ENCODE measurements at regions not wholly inside any gene's neighbourhood (a gene's known extent, or its start where the extent isn't known, plus 50 kb on each side); places are given as distances from the start of the nearest gene placed in this dataset.

- ATAC-seq, result no peak; a peak in 1 of 6 replicates
- no peak for DNase-seq (ENCODE audit: low read depth in 1 of 2, low spot score in 1 of 2)
- H3K27ac ChIP-seq, result no peak overlapping the region
- peak overlapping the region; percentile 37; the same call in 2 of the 3 replicates for H3K4me2 ChIP-seq
- no peak overlapping the region for H3K4me3 ChIP-seq
- WGBS (ENCODE audit: missing lambda C conversion rate), result 23% methylated on average over 7 of the region's 7 CpGs
- ChIA-PET CTCF (no interaction called here), POLR2A (no interaction called here)
- no peak for FAIRE-seq
- TF ChIP-seq HDAC2 (IDR thresholded peaks at IDR 0.05) (no peak), RCOR1 (IDR thresholded peaks at IDR 0.05; ENCODE audit: low read depth, low read length) (no peak), TFCP2L1 (CRISPR knock-in tag; IDR thresholded peaks at IDR 0.05) (no peak), ESRRA (IDR thresholded peaks at IDR 0.05; ENCODE audit: borderline replicate concordance, low read length) (no peak), MAFK (IDR thresholded peaks at IDR 0.05; ENCODE audit: partially characterized antibody) (no peak), HEYL (CRISPR knock-in tag; IDR thresholded peaks at IDR 0.05) (no peak), RNF2 (IDR thresholded peaks at IDR 0.05; ENCODE audit: borderline replicate concordance, low read depth) (no peak), MAZ (IDR thresholded peaks at IDR 0.05; ENCODE audit: borderline replicate concordance, low read depth, low read length) (no peak), HOXB13 (CRISPR knock-in tag; IDR thresholded peaks at IDR 0.05; ENCODE audit: low read depth) (no peak), SREBF2 (IDR thresholded peaks at IDR 0.05) (no peak), JUNB (IDR thresholded peaks at IDR 0.05) (no peak), CTCF (IDR thresholded peaks at IDR 0.05) (no peak), FOSL2 (IDR thresholded peaks at IDR 0.05) (no peak), FOSL2 (CRISPR knock-in tag; IDR thresholded peaks at IDR 0.05) (no peak), POLR2A (IDR thresholded peaks at IDR 0.05; ENCODE audit: low read length) (no peak), JUN (IDR thresholded peaks at IDR 0.05) (no peak), HOXB5 (CRISPR knock-in tag; IDR thresholded peaks at IDR 0.05) (no peak), EHMT2 (IDR thresholded peaks at IDR 0.05; ENCODE audit: low read depth) (no peak)
- H3K9me3 ChIP-seq, result no peaks in the 10 kb centered on the region
- peaks cover 5% of the 10 kb centered on the region; the same call in 1 of the 3 replicates for H3K4me1 ChIP-seq
These were observed 78.1 kb upstream of the NRXN3 start for GRCh38 chr14:78092040-78092439.

- ATAC-seq, result no peak
- H3K4me2 ChIP-seq, result no peak overlapping the region
- H3K4me3 ChIP-seq, result no peak overlapping the region
- no peaks in the 10 kb centered on the region for H3K9me3 ChIP-seq
- CTCF ChIA-PET, result interaction anchor here (1.1 kb wide), 1 partner anchor 14 kb away, joined by 5 read pairs; no protein-coding TSS in a partner anchor
- no peak for FAIRE-seq
- POLR2A ChIA-PET, result no interaction called here
- no peaks in the 10 kb centered on the region for H3K4me1 ChIP-seq
- DNase-seq (ENCODE audit: low read depth in 1 of 2, low spot score in 1 of 2), result no peak
- H3K27ac ChIP-seq, result no peak overlapping the region
- WGBS (ENCODE audit: missing lambda C conversion rate), result 40% methylated on average over 3 of the region's 3 CpGs
- TF ChIP-seq HOXB5 (CRISPR knock-in tag; IDR thresholded peaks at IDR 0.05) (no peak), HEYL (CRISPR knock-in tag; IDR thresholded peaks at IDR 0.05) (no peak)
These were observed 66.9 kb upstream of the NRXN3 start for GRCh38 chr14:78103271-78103670.

DNA sequence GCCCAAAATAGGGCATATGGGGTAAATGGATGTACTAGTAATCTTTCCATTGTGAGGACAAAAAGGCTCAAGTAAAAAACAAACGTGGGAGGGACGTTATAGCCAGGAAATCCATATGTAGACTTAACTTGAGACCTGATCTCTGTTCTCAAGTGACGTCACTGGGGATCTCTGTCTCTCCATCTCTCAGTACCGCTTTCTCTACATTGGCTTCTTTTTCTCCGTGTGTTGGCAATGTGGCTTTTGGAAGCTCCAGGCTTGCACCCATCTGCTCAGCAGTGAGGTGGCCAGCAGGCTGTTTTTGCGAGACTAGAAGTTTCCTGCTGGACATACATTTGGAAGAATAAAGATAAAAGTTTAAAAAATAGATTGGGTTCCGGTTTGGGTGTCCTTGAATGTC lies 66.0 kb upstream of the NRXN3 start:
- CTCF ChIA-PET, result no interaction called here
- no peak for FAIRE-seq
- no peak overlapping the region for H3K4me3 ChIP-seq
- TF ChIP-seq HEYL (CRISPR knock-in tag; IDR thresholded peaks at IDR 0.05) (no peak), RARB (CRISPR knock-in tag; IDR thresholded peaks at IDR 0.05) (no peak), PBX3 (IDR thresholded peaks at IDR 0.05) (no peak), NFE2L2 (conservative IDR thresholded peaks at IDR 0.05; ENCODE audit: low read length) (no peak), ESRRA (IDR thresholded peaks at IDR 0.05; ENCODE audit: borderline replicate concordance, low read length) (no peak), TP53 (CRISPR knock-in tag; IDR thresholded peaks at IDR 0.05) (no peak), ZNF302 (CRISPR knock-in tag; IDR thresholded peaks at IDR 0.05) (no peak), RNF2 (IDR thresholded peaks at IDR 0.05; ENCODE audit: borderline replicate concordance, low read depth) (no peak), ZFP36 (IDR thresholded peaks at IDR 0.05; ENCODE audit: borderline replicate concordance, partially characterized antibody) (no peak), CBX2 (IDR thresholded peaks at IDR 0.05; ENCODE audit: borderline replicate concordance, low read depth) (no peak)
- TF ChIP-seq, protein P1, sequence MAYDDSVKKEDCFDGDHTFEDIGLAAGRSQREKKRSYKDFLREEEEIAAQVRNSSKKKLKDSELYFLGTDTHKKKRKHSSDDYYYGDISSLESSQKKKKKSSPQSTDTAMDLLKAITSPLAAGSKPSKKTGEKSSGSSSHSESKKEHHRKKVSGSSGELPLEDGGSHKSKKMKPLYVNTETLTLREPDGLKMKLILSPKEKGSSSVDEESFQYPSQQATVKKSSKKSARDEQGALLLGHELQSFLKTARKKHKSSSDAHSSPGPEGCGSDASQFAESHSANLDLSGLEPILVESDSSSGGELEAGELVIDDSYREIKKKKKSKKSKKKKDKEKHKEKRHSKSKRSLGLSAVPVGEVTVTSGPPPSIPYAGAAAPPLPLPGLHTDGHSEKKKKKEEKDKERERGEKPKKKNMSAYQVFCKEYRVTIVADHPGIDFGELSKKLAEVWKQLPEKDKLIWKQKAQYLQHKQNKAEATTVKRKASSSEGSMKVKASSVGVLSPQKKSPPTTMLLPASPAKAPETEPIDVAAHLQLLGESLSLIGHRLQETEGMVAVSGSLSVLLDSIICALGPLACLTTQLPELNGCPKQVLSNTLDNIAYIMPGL (CRISPR knock-in tag; IDR thresholded peaks at IDR 0.05; ENCODE audit: borderline replicate concordance), result no peak
- TF ChIP-seq, protein P2, sequence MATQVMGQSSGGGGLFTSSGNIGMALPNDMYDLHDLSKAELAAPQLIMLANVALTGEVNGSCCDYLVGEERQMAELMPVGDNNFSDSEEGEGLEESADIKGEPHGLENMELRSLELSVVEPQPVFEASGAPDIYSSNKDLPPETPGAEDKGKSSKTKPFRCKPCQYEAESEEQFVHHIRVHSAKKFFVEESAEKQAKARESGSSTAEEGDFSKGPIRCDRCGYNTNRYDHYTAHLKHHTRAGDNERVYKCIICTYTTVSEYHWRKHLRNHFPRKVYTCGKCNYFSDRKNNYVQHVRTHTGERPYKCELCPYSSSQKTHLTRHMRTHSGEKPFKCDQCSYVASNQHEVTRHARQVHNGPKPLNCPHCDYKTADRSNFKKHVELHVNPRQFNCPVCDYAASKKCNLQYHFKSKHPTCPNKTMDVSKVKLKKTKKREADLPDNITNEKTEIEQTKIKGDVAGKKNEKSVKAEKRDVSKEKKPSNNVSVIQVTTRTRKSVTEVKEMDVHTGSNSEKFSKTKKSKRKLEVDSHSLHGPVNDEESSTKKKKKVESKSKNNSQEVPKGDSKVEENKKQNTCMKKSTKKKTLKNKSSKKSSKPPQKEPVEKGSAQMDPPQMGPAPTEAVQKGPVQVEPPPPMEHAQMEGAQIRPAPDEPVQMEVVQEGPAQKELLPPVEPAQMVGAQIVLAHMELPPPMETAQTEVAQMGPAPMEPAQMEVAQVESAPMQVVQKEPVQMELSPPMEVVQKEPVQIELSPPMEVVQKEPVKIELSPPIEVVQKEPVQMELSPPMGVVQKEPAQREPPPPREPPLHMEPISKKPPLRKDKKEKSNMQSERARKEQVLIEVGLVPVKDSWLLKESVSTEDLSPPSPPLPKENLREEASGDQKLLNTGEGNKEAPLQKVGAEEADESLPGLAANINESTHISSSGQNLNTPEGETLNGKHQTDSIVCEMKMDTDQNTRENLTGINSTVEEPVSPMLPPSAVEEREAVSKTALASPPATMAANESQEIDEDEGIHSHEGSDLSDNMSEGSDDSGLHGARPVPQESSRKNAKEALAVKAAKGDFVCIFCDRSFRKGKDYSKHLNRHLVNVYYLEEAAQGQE (IDR thresholded peaks at IDR 0.05), result no peak
- TF ChIP-seq, protein P3, sequence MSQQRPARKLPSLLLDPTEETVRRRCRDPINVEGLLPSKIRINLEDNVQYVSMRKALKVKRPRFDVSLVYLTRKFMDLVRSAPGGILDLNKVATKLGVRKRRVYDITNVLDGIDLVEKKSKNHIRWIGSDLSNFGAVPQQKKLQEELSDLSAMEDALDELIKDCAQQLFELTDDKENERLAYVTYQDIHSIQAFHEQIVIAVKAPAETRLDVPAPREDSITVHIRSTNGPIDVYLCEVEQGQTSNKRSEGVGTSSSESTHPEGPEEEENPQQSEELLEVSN (IDR thresholded peaks at IDR 0.05; ENCODE audit: borderline replicate concordance, low read depth), result no peak

More for the DNA sequence above, 66.0 kb upstream of the NRXN3 start:
- Histone ChIP-seq H3K27ac (no peak overlapping the region), H3K9me3 (no peaks in the 10 kb centered on the region), H3K4me2 (no peak overlapping the region), H3K4me1 (no peaks in the 10 kb centered on the region)
- ATAC-seq (no peak), DNase-seq (ENCODE audit: low read depth in 1 of 2, low spot score in 1 of 2) (no peak)
- 17% methylated on average over 7 of the region's 7 CpGs for WGBS (ENCODE audit: missing lambda C conversion rate)
- POLR2A ChIA-PET, result no interaction called here

Data from A549 (cell line).